RWPE1 (cell line): ENCODE measurements at regions not wholly inside any gene's neighbourhood (a gene's known extent, or its start where the extent isn't known, plus 50 kb on each side); places are given as distances from the start of the nearest gene placed in this dataset.

Experiments used
- CTCF ChIA-PET: fragments of 350-600 bp; sonication (Branson Sonifier 250); formaldehyde crosslinking; extraction: SDS; loops from one replicate; lab custom pipeline; 2021; lab: Yijun Ruan, JAX
- POLR2A ChIA-PET: fragments of 400-600 bp; formaldehyde crosslinking; extraction: SDS; loops from one replicate; lab custom pipeline; 2020; ENCODE audit warnings: antibody characterized with exemption; ENCODE audit not compliant: low non-redundant PET; lab: Yijun Ruan, JAX
- DNase-seq: peaks from one replicate; pipeline ENCODE4 v3.0.0; 2012; ENCODE audit warnings: low spot score
- H3K27ac ChIP-seq: fragments of 450-650 bp; 2 replicates; pipeline ENCODE4 v1.5.1; 2017
- TF ChIP-seq, protein P1 (sequence below): fragments of 450-650 bp; conservative IDR thresholded peaks from 2 replicates; pipeline ENCODE4 v1.5.1; 2017; ENCODE audit warnings: low read depth, mild to moderate bottlenecking

DNA sequence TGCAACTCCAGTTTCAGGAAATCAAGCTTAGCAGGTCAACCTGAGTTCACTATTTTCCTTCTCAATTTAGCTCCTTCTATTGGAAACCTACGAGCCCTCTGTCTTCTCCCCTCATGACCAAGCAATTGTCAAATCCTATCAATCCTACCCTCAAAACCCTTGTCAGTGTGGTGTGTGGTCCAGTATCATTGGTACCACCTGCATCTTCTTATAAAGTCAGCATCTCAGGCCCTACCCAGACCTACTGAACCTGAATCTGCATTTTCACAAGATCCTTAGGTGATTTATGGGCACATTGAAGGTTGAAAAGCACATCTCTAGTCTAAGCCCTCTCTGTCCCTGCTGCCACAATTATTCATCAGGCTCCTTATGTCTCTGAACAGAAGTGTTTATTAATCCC, 77.6 kb upstream of the NR4A3 start:
- TF ChIP-seq, protein P1, sequence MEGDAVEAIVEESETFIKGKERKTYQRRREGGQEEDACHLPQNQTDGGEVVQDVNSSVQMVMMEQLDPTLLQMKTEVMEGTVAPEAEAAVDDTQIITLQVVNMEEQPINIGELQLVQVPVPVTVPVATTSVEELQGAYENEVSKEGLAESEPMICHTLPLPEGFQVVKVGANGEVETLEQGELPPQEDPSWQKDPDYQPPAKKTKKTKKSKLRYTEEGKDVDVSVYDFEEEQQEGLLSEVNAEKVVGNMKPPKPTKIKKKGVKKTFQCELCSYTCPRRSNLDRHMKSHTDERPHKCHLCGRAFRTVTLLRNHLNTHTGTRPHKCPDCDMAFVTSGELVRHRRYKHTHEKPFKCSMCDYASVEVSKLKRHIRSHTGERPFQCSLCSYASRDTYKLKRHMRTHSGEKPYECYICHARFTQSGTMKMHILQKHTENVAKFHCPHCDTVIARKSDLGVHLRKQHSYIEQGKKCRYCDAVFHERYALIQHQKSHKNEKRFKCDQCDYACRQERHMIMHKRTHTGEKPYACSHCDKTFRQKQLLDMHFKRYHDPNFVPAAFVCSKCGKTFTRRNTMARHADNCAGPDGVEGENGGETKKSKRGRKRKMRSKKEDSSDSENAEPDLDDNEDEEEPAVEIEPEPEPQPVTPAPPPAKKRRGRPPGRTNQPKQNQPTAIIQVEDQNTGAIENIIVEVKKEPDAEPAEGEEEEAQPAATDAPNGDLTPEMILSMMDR = no peak
- ChIA-PET POLR2A (no interaction called here), CTCF (no interaction called here)
- no peak overlapping the region for H3K27ac ChIP-seq
- DNase-seq = no peak

DNA sequence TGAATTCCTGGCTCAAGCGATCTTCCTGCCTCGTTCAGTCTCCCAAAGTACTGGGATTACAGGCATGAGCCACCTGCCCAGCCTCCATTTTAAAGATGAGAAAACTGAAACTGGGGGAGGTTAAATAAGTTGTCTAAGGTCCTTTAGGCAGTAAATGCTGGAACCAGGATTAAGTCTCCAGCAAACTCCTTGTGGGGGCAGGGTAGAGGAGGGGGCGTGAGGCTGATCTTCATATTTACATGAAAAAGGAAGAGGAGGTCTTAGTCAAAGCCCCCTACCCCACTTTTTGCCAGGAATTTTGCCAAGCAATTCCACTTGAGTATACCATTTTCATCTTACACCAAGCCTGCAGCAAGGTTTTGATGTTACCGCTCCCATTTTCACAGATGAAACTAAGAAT, 76.6 kb upstream of the NR4A3 start:
- TF ChIP-seq, protein P1 = no peak
- POLR2A ChIA-PET = no interaction called here
- no peak for DNase-seq
- H3K27ac ChIP-seq = no peak overlapping the region
- CTCF ChIA-PET = no interaction called here

DNA sequence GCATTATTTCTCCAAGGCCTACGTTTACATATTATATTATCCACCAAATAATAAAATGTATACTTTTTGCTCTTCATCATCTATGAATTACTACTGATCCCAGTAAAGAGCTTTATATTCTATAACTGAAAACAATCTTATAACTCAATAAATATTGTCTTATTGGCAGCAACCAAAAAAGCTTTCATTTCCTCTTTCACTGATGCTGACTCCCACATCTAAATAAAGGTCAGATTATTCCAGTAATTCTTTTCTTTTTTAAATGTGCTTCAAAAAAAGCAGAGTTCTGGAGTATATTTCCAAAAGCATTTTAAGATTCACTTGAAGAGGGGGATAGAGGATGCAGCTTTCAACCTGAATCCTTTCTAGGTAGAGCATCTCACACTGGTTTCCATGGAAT, 75.3 kb upstream of the NR4A3 start:
- H3K27ac ChIP-seq = no peak overlapping the region
- TF ChIP-seq, protein P1 = no peak
- POLR2A ChIA-PET = no interaction called here
- no peak for DNase-seq
- CTCF ChIA-PET = interaction anchor here (0.6 kb wide), 1 partner anchor 52 kb away, joined by 3 read pairs; no protein-coding TSS in a partner anchor

DNA sequence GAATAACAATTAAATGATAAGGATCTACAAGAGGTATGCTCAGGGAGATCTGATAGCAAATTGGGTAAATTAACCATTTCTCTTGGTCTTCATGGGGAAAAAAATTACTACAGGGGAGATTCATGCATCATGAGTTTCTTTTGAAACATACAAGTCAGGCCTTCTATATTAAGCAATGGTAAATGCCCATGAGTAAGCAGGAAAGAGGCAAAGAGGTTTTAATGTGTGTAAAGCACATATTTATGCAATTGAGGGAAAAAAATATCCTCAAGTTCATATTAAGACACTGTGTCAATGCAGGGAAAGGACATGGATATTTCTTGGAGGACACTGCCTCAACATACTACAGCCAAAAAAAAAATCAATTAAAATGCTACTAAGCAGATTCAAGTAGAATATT, 73.4 kb upstream of the NR4A3 start:
- POLR2A ChIA-PET = no interaction called here

DNA sequence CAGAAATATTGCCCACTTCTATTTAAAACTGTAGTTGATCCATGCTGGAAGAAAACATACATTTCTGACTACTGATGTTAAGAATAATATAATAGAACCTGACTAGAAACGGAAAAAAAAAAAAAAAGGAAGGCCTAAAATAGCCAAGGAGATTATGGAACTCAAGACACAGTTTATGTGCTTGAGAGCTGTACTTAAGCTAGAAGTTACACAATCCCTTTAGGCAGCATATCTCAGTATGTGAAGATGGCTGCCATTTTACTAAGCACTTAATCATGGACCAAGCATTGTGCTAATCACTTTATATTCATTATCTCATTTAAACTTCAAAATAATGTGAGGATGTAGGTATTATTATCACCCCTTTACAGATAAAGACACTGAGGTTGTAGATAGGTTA, 73.0 kb upstream of the NR4A3 start:
- no peak for DNase-seq
- ChIA-PET POLR2A (no interaction called here), CTCF (interaction anchor here (0.6 kb wide), 1 partner anchor 1754 kb away, joined by 6 read pairs; no protein-coding TSS in a partner anchor)
- H3K27ac ChIP-seq = no peak overlapping the region
- TF ChIP-seq, protein P1 = no peak

More for the DNA sequence above, 73.4 kb upstream of the NR4A3 start:
- DNase-seq = no peak
- TF ChIP-seq, protein P1 = no peak
- CTCF ChIA-PET = no interaction called here
- H3K27ac ChIP-seq = no peak overlapping the region

DNA sequence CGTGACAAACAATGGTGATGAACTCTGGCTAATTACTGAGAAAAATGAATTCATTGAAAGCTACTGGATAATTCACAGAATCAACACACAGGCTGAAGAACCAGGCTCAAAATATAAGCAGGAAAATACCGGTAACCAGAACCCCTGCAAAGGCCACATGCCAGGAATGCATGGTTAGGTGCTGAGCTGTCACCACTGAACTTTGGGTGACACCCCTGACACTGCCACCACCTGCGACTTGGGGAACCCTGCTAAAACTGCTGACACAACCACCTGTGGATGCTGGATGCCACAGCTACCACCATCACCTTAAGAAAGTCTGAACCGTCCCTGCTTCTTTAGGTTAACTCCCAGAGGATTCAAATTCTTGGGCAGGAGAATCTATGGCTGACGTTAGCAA, 72.0 kb upstream of the NR4A3 start:
- TF ChIP-seq, protein P1 = no peak
- ChIA-PET POLR2A (no interaction called here), CTCF (interaction anchor here (0.6 kb wide), 1 partner anchor 199 kb away, joined by 3 read pairs; no protein-coding TSS in a partner anchor)
- no peak for DNase-seq
- no peak overlapping the region for H3K27ac ChIP-seq
